Panc1 (cell line): ENCODE measurements at regions not wholly inside any gene's neighbourhood (a gene's known extent, or its start where the extent isn't known, plus 50 kb on each side); places are given as distances from the start of the nearest gene placed in this dataset.

ENCODE experiments used
- ATAC-seq: fragments of 200-7000 bp; cut with Tn5 transposase; 2 replicates; pipeline ENCODE4 v1.9.1; 2020; ENCODE audit warnings: mild to moderate bottlenecking, moderate library complexity
- BruUV-seq: library from RNA; stranded (reverse); fragments of 400-500 nt; replicated peaks from 2 replicates; lab custom pipeline; 2021; lab: Mats Ljungman, UMichigan
- CTCF ChIA-PET: fragments of 300-600 bp; sonication (Branson Sonifier 250); formaldehyde crosslinking; loops from one replicate; lab custom pipeline; 2022; ENCODE audit warnings: antibody characterized with exemption; lab: Charles Lee
- POLR2A ChIA-PET: fragments of 300-600 bp; sonication (Branson Sonifier 250); formaldehyde crosslinking; loops from one replicate; lab custom pipeline; 2022; ENCODE audit warnings: antibody characterized with exemption; lab: Charles Lee
- DNase-seq: peaks from one replicate; pipeline ENCODE4 v3.0.0-alpha.2; 2010; ENCODE audit warnings: low read depth, low spot score
- H3K27ac ChIP-seq: 2 replicates; pipeline ENCODE4 v1.5.1; 2011; ENCODE audit warnings: mild to moderate bottlenecking, low read length, inconsistent platforms
- H3K27me3 ChIP-seq: fragments of 200-500 bp; sonication (Bioruptor generic); 2 replicates; pipeline ENCODE4 v1.6.0; 2014; ENCODE audit warnings: low read length, inconsistent platforms; ENCODE audit not compliant: control insufficient read depth, insufficient read depth
- H3K36me3 ChIP-seq: fragments of 200-500 bp; sonication (Bioruptor generic); 2 replicates; pipeline ENCODE4 v1.5.1; 2014; ENCODE audit warnings: inconsistent platforms, mild to moderate bottlenecking, low read length, moderate library complexity; ENCODE audit not compliant: control insufficient read depth, insufficient read depth
- H3K4me1 ChIP-seq: 2 replicates; pipeline ENCODE4 v1.5.1; 2011; ENCODE audit warnings: inconsistent platforms, mild to moderate bottlenecking, low read length, moderate library complexity; ENCODE audit not compliant: control insufficient read depth, insufficient read depth
- H3K4me3 ChIP-seq, 2 experiments: 2 replicates each; pipeline ENCODE4 v1.5.1; 2011 to 2012; ENCODE audit warnings: low read depth in 2 of 2, low read length in 2 of 2, mild to moderate bottlenecking in 2 of 2, inconsistent platforms in 1 of 2, moderate library complexity in 1 of 2
- H3K9me3 ChIP-seq: fragments of 200-500 bp; sonication (Bioruptor generic); 2 replicates; pipeline ENCODE4 v1.5.1; 2014; ENCODE audit warnings: low read depth, mild to moderate bottlenecking, inconsistent platforms, low read length, moderate library complexity; ENCODE audit not compliant: control insufficient read depth, insufficient read depth
- CTCF ChIP-seq: fragments of 450-650 bp; IDR thresholded peaks from 2 replicates; pipeline ENCODE4 v1.5.1; 2017; ENCODE audit warnings: mild to moderate bottlenecking
- POLR2AphosphoS5 ChIP-seq: IDR thresholded peaks from 2 replicates; pipeline ENCODE4 v1.6.1; 2012; ENCODE audit warnings: mild to moderate bottlenecking, low read depth, low read length, moderate library complexity
- REST ChIP-seq, 2 experiments: IDR thresholded peaks; 2 replicates each; pipeline ENCODE4 v1.6.1; 2011 to 2012; ENCODE audit warnings: low read depth in 2 of 2, control low read depth in 1 of 2, low read length in 1 of 2, mild to moderate bottlenecking in 1 of 2, moderate library complexity in 1 of 2; ENCODE audit not compliant: insufficient read depth in 1 of 2
- SIN3A ChIP-seq: IDR thresholded peaks from 2 replicates; pipeline ENCODE4 v1.6.1; 2012; ENCODE audit warnings: low read depth, mild to moderate bottlenecking, low read length, moderate library complexity, borderline replicate concordance; ENCODE audit not compliant: insufficient read depth
- TCF7L2 ChIP-seq: IDR thresholded peaks from 2 replicates; pipeline ENCODE4 v1.6.1; 2011; ENCODE audit warnings: mild to moderate bottlenecking, low read depth, low read length, inconsistent platforms
- in situ Hi-C: cut with HindIII; loops from 2 replicates; pipeline ENCODE4 v1.10.0; 2016; ENCODE audit warnings: low sequenced_read_pairs, low pct_unique_long_range_greater_than_20kb
- intact Hi-C: fragments of 100-400 bp; cut with micrococcal nuclease; formaldehyde crosslinking; loops from one replicate; pipeline ENCODE4 v1.10.0; 2022; ENCODE audit not compliant: unreplicated experiment

- H3K36me3 ChIP-seq: no peaks in the 10 kb centered on the region
- no peaks in the 10 kb centered on the region for H3K4me1 ChIP-seq
- intact Hi-C loops: no loop called here
- no peak overlapping the region for H3K27ac ChIP-seq
- no peaks in the 10 kb centered on the region for H3K9me3 ChIP-seq
- no peak for DNase-seq
- no peaks in the 10 kb centered on the region for H3K27me3 ChIP-seq
- ATAC-seq: no peak
- no TSS peak for BruUV-seq
- TF ChIP-seq CTCF (no peak), POLR2AphosphoS5 (no peak), SIN3A (no peak), TCF7L2 (no peak), REST (IDR thresholded peaks at IDR 0.05; ENCODE audit: insufficient read depth in 1 of 2, low read depth in 2 of 2, low read length in 1 of 2) (no peak)
- ChIA-PET POLR2A (no interaction called here), CTCF (no interaction called here)
- in situ Hi-C loops: no loop called here
- H3K4me3 ChIP-seq: no peak overlapping the region
Observed at GRCh38 chr21:25304611-25305010, 302.7 kb downstream of the MRPL39 start.

- ChIA-PET POLR2A (no interaction called here), CTCF (no interaction called here)
- intact Hi-C loops (no loop called here), in situ Hi-C loops (no loop called here)
- Histone ChIP-seq H3K27me3 (no peaks in the 10 kb centered on the region), H3K27ac (no peak overlapping the region), H3K9me3 (no peaks in the 10 kb centered on the region), H3K36me3 (no peaks in the 10 kb centered on the region), H3K4me3 (no peak overlapping the region), H3K4me1 (no peaks in the 10 kb centered on the region)
- DNase-seq: no peak
- ATAC-seq: no peak
- TF ChIP-seq REST (IDR thresholded peaks at IDR 0.05; ENCODE audit: insufficient read depth in 1 of 2, low read depth in 2 of 2, low read length in 1 of 2): no peak
- TF ChIP-seq POLR2AphosphoS5: no peak
- no TSS peak for BruUV-seq
Observed at GRCh38 chr21:25300632-25301031, 306.6 kb downstream of the MRPL39 start.
